Osteoblast (primary cell): ENCODE measurements at regions not wholly inside any gene's neighbourhood (a gene's known extent, or its start where the extent isn't known, plus 50 kb on each side); places are given as distances from the start of the nearest gene placed in this dataset.

ENCODE experiments used
- DNase-seq: peaks from one replicate; pipeline ENCODE4 v3.0.0; 2011; ENCODE audit warnings: low spot score, mixed read lengths; ENCODE audit not compliant: insufficient read length; ENCODE audit errors: missing footprints
- H2AFZ ChIP-seq: 2 replicates; pipeline ENCODE4 v1.6.0; 2011; ENCODE audit warnings: mild to moderate bottlenecking, low read length
- H3K27ac ChIP-seq: 2 replicates; pipeline ENCODE4 v1.5.1; 2011; ENCODE audit warnings: mild to moderate bottlenecking, low read depth, low read length, moderate library complexity
- H3K27me3 ChIP-seq: 2 replicates; pipeline ENCODE4 v1.6.0; 2012; ENCODE audit warnings: mild to moderate bottlenecking, control low read depth, inconsistent platforms, low read length, moderate library complexity; ENCODE audit not compliant: insufficient read depth
- H3K36me3 ChIP-seq: 2 replicates; pipeline ENCODE4 v1.5.1; 2011; ENCODE audit warnings: mild to moderate bottlenecking, low read length, control low read depth, moderate library complexity; ENCODE audit not compliant: insufficient read depth
- H3K4me1 ChIP-seq: 2 replicates; pipeline ENCODE4 v1.5.1; 2011; ENCODE audit warnings: mild to moderate bottlenecking, low read length, control low read depth, moderate library complexity; ENCODE audit not compliant: insufficient read depth
- H3K4me2 ChIP-seq: 2 replicates; pipeline ENCODE4 v1.6.0; 2011; ENCODE audit warnings: mild to moderate bottlenecking, low read length; ENCODE audit not compliant: insufficient read depth
- H3K4me3 ChIP-seq: fragments of 200-600 bp; sonication (generic); 3 replicates; pipeline ENCODE4 v1.5.1; 2012; ENCODE audit warnings: mild to moderate bottlenecking, low read length, inconsistent platforms; ENCODE audit not compliant: insufficient read depth
- H3K79me2 ChIP-seq: 2 replicates; pipeline ENCODE4 v1.6.0; 2012; ENCODE audit warnings: mild to moderate bottlenecking, low read length, control low read depth, inconsistent platforms; ENCODE audit not compliant: insufficient read depth
- H3K9me3 ChIP-seq: 2 replicates; pipeline ENCODE4 v1.5.1; 2011; ENCODE audit warnings: low read depth, low read length, control low read depth
- H4K20me1 ChIP-seq: 2 replicates; pipeline ENCODE4 v1.6.0; 2012; ENCODE audit warnings: mild to moderate bottlenecking, low read length, control low read depth; ENCODE audit not compliant: insufficient read depth
- CTCF ChIP-seq: IDR thresholded peaks from 2 replicates; pipeline ENCODE4 v1.5.1; 2011; ENCODE audit warnings: mild to moderate bottlenecking, low read depth, low read length, moderate library complexity; ENCODE audit errors: extremely low read depth

- DNase-seq: no peak
- no peak overlapping the region for H2AFZ ChIP-seq
- H3K4me3 ChIP-seq: no peak overlapping the region
- no peak overlapping the region for H3K27ac ChIP-seq
- no peaks in the 10 kb centered on the region for H3K9me3 ChIP-seq
- no peaks in the 10 kb centered on the region for H3K36me3 ChIP-seq
- H3K4me2 ChIP-seq: no peak overlapping the region
- no peaks in the 10 kb centered on the region for H3K79me2 ChIP-seq
- H3K4me1 ChIP-seq: no peaks in the 10 kb centered on the region
- peaks cover 14% of the 10 kb centered on the region for H3K27me3 ChIP-seq
- H4K20me1 ChIP-seq: no peaks in the 10 kb centered on the region
- TF ChIP-seq CTCF: no peak
Observed at GRCh38 chr2:41827354-41827971, 220.4 kb upstream of the PKDCC start.

GRCh38 chr2:41828052-41828643 is 219.7 kb upstream of the PKDCC start:
- H3K27me3 ChIP-seq: peaks cover 8% of the 10 kb centered on the region
- H3K36me3 ChIP-seq: no peaks in the 10 kb centered on the region
- H3K4me3 ChIP-seq: no peak overlapping the region
- no peaks in the 10 kb centered on the region for H3K4me1 ChIP-seq
- no peak overlapping the region for H3K27ac ChIP-seq
- H2AFZ ChIP-seq: no peak overlapping the region
- no peaks in the 10 kb centered on the region for H3K79me2 ChIP-seq
- DNase-seq: no peak
- no peaks in the 10 kb centered on the region for H3K9me3 ChIP-seq
- no peak for TF ChIP-seq CTCF
- H4K20me1 ChIP-seq: no peaks in the 10 kb centered on the region
- H3K4me2 ChIP-seq: no peak overlapping the region

GRCh38 chr2:41829052-41829451 is 218.8 kb upstream of the PKDCC start:
- Histone ChIP-seq H3K27me3 (peaks cover 4% of the 10 kb centered on the region), H3K4me3 (no peak overlapping the region), H3K4me1 (no peaks in the 10 kb centered on the region), H3K4me2 (no peak overlapping the region), H3K9me3 (no peaks in the 10 kb centered on the region), H3K36me3 (no peaks in the 10 kb centered on the region), H3K27ac (no peak overlapping the region), H3K79me2 (no peaks in the 10 kb centered on the region), H4K20me1 (no peaks in the 10 kb centered on the region), H2AFZ (no peak overlapping the region)
- DNase-seq: no peak
- no peak for TF ChIP-seq CTCF

- Histone ChIP-seq H3K9me3 (no peaks in the 10 kb centered on the region), H4K20me1 (no peaks in the 10 kb centered on the region), H3K27me3 (peaks cover 4% of the 10 kb centered on the region), H3K4me2 (no peak overlapping the region), H3K4me1 (no peaks in the 10 kb centered on the region), H3K79me2 (no peaks in the 10 kb centered on the region), H2AFZ (no peak overlapping the region), H3K27ac (no peak overlapping the region), H3K36me3 (no peaks in the 10 kb centered on the region), H3K4me3 (no peak overlapping the region)
- no peak for TF ChIP-seq CTCF
- DNase-seq: no peak
Observed at GRCh38 chr2:41830600-41830999, 217.2 kb upstream of the PKDCC start.
